GM12875 (cell line): ENCODE measurements at regions not wholly inside any gene's neighbourhood (a gene's known extent, or its start where the extent isn't known, plus 50 kb on each side); places are given as distances from the start of the nearest gene placed in this dataset.

ENCODE experiments used
- H3K4me3 ChIP-seq: one replicate; pipeline ENCODE4 v1.5.1; 2011; ENCODE audit warnings: low read depth, low read length, control low read depth
- CTCF ChIP-seq: IDR thresholded peaks from 2 replicates; pipeline ENCODE4 v1.5.1; 2011; ENCODE audit warnings: low read depth, mild to moderate bottlenecking, control low read depth, inconsistent platforms, low read length, moderate library complexity, borderline replicate concordance; ENCODE audit not compliant: insufficient read depth

- H3K4me3 ChIP-seq: no peak overlapping the region
- no peak for TF ChIP-seq CTCF
These were observed 205.7 kb upstream of the PSMD7 start for GRCh38 chr16:74090871-74091270.

GRCh38 chr16:74083541-74083940 lies 213.1 kb upstream of the PSMD7 start:
- no peak for TF ChIP-seq CTCF

GRCh38 chr16:74080311-74080710 lies 216.3 kb upstream of the PSMD7 start:
- TF ChIP-seq CTCF: no peak
- H3K4me3 ChIP-seq: no peak overlapping the region

More at GRCh38 chr16:74083541-74083940, 213.1 kb upstream of the PSMD7 start:
- H3K4me3 ChIP-seq: no peak overlapping the region

- H3K4me3 ChIP-seq: no peak overlapping the region
- no peak for TF ChIP-seq CTCF
These were observed 217.4 kb upstream of the PSMD7 start for GRCh38 chr16:74079232-74079586.

GRCh38 chr16:74078511-74079231 lies 217.9 kb upstream of the PSMD7 start:
- H3K4me3 ChIP-seq: no peak overlapping the region
- no peak for TF ChIP-seq CTCF

- H3K4me3 ChIP-seq: no peak overlapping the region
- no peak for TF ChIP-seq CTCF
These were observed 220.0 kb upstream of the PSMD7 start for GRCh38 chr16:74076568-74076967.

- H3K4me3 ChIP-seq: no peak overlapping the region
- TF ChIP-seq CTCF: no peak
These were observed 221.2 kb upstream of the PSMD7 start for GRCh38 chr16:74075393-74075792.
